ENCODE measurements at regions not wholly inside any gene's neighbourhood (a gene's known extent, or its start where the extent isn't known, plus 50 kb on each side); places are given as distances from the start of the nearest gene placed in this dataset.

- TF ChIP-seq ZNF514 (tag by site-specific recombination; IDR thresholded peaks at IDR 0.05) (no peak), ATF2 (tag by site-specific recombination; IDR thresholded peaks at IDR 0.05; ENCODE audit: low read depth) (no peak), ZNF169 (tag by site-specific recombination; IDR thresholded peaks at IDR 0.05) (no peak), KLF9 (tag by site-specific recombination; IDR thresholded peaks at IDR 0.05; ENCODE audit: low read depth) (no peak), ZNF692 (tag by site-specific recombination; IDR thresholded peaks at IDR 0.05) (no peak), KLF8 (tag by site-specific recombination; IDR thresholded peaks at IDR 0.05) (no peak), HOXC10 (CRISPR knock-in tag; IDR thresholded peaks at IDR 0.05) (no peak), FEZF1 (tag by site-specific recombination; IDR thresholded peaks at IDR 0.05) (no peak), GLI4 (tag by site-specific recombination; IDR thresholded peaks at IDR 0.05) (no peak), GLIS2 (tag by site-specific recombination; IDR thresholded peaks at IDR 0.05) (no peak), ZNF184 (tag by site-specific recombination; IDR thresholded peaks at IDR 0.05) (no peak), ZNF221 (tag by site-specific recombination; IDR thresholded peaks at IDR 0.05; ENCODE audit: borderline replicate concordance) (no peak), SCRT1 (tag by site-specific recombination; IDR thresholded peaks at IDR 0.05; ENCODE audit: borderline replicate concordance) (no peak), ZBTB7A (tag by site-specific recombination; IDR thresholded peaks at IDR 0.05; ENCODE audit: low read depth) (no peak), ZNF114 (tag by site-specific recombination; IDR thresholded peaks at IDR 0.05) (no peak)
- TF ChIP-seq, protein P1, sequence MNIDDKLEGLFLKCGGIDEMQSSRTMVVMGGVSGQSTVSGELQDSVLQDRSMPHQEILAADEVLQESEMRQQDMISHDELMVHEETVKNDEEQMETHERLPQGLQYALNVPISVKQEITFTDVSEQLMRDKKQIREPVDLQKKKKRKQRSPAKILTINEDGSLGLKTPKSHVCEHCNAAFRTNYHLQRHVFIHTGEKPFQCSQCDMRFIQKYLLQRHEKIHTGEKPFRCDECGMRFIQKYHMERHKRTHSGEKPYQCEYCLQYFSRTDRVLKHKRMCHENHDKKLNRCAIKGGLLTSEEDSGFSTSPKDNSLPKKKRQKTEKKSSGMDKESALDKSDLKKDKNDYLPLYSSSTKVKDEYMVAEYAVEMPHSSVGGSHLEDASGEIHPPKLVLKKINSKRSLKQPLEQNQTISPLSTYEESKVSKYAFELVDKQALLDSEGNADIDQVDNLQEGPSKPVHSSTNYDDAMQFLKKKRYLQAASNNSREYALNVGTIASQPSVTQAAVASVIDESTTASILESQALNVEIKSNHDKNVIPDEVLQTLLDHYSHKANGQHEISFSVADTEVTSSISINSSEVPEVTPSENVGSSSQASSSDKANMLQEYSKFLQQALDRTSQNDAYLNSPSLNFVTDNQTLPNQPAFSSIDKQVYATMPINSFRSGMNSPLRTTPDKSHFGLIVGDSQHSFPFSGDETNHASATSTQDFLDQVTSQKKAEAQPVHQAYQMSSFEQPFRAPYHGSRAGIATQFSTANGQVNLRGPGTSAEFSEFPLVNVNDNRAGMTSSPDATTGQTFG (tag by site-specific recombination; IDR thresholded peaks at IDR 0.05; ENCODE audit: borderline replicate concordance), result no peak
- TF ChIP-seq, protein P2, sequence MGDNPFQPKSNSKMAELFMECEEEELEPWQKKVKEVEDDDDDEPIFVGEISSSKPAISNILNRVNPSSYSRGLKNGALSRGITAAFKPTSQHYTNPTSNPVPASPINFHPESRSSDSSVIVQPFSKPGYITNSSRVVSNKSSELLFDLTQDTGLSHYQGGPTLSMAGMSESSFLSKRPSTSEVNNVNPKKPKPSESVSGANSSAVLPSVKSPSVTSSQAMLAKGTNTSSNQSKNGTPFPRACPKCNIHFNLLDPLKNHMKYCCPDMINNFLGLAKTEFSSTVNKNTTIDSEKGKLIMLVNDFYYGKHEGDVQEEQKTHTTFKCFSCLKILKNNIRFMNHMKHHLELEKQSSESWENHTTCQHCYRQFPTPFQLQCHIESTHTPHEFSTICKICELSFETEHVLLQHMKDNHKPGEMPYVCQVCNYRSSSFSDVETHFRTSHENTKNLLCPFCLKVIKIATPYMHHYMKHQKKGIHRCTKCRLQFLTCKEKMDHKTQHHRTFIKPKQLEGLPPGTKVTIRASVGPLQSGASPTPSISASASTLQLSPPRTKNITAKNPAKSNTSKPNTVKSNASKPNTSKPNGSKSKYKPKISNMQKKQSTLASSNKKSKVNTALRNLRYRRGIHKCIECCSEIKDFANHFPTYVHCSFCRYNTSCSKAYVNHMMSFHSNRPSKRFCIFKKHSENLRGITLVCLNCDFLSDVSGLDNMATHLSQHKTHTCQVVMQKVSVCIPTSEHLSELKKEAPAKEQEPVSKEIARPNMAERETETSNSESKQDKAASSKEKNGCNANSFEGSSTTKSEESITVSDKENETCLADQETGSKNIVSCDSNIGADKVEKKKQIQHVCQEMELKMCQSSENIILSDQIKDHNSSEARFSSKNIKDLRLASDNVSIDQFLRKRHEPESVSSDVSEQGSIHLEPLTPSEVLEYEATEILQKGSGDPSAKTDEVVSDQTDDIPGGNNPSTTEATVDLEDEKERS (tag by site-specific recombination; IDR thresholded peaks at IDR 0.05), result no peak
- TF ChIP-seq, protein P3, sequence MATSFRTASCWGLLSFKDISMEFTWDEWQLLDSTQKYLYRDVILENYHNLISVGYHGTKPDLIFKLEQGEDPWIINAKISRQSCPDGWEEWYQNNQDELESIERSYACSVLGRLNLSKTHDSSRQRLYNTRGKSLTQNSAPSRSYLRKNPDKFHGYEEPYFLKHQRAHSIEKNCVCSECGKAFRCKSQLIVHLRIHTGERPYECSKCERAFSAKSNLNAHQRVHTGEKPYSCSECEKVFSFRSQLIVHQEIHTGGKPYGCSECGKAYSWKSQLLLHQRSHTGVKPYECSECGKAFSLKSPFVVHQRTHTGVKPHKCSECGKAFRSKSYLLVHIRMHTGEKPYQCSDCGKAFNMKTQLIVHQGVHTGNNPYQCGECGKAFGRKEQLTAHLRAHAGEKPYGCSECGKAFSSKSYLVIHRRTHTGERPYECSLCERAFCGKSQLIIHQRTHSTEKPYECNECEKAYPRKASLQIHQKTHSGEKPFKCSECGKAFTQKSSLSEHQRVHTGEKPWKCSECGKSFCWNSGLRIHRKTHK (tag by site-specific recombination; IDR thresholded peaks at IDR 0.05), result no peak
- no peak overlapping the region for H3K27ac ChIP-seq (ENCODE audit: extremely low read depth, low read depth, low read length)
- CTCF ChIA-PET, result interaction anchor here (0.6 to 3.3 kb wide), 52 partner anchors 9 to 1721 kb away, joined by 3 to 29 read pairs (median 4); no protein-coding TSS in a partner anchor
- no peaks in the 10 kb centered on the region for H3K9me3 ChIP-seq (ENCODE audit: control insufficient read depth, insufficient read depth, low read depth, low read length)
- POLR2A ChIA-PET, result no interaction called here
- H3K4me3 ChIP-seq (ENCODE audit: low read depth, low read length), result no peak overlapping the region
- no peaks in the 10 kb centered on the region for H3K36me3 ChIP-seq (ENCODE audit: control insufficient read depth in 2 of 2, insufficient read depth in 1 of 2, low read length in 2 of 2)
- H3K4me1 ChIP-seq (ENCODE audit: control insufficient read depth, insufficient read depth, low read length), result no peaks in the 10 kb centered on the region
These were observed 93.1 kb downstream of the HHIPL2 start for GRCh38 chr1:222454782-222455181.

All from HEK293 (cell line).